Esophagus muscularis mucosa (tissue), 4 donors: ENCODE measurements at regions not wholly inside any gene's neighbourhood (a gene's known extent, or its start where the extent isn't known, plus 50 kb on each side); places are given as distances from the start of the nearest gene placed in this dataset.

ENCODE experiments used
- DNase-seq: peaks from one replicate; pipeline ENCODE4 v3.0.0-alpha.2; 2017; ENCODE audit errors: extremely low spot score
- H3K27ac ChIP-seq, 4 donors: fragments of 200-600 bp; sonication (generic); replicated peaks in 1 of 4; 1 replicate in 3 of 4; 2 replicates in 1 of 4; pipeline ENCODE4 v1.5.1; 2016 to 2019; ENCODE audit warnings: mild to moderate bottlenecking in 1 of 4
- H3K27me3 ChIP-seq, 4 donors: fragments of 200-600 bp; sonication (generic); one replicate each; pipeline versions ENCODE4 v1.5.1 to v1.6.0; 2016 to 2019
- H3K36me3 ChIP-seq, 4 donors: fragments of 200-600 bp; sonication (generic); one replicate each; pipeline ENCODE4 v1.5.1; 2016 to 2019
- H3K4me1 ChIP-seq, 4 donors: fragments of 200-600 bp; sonication (generic); one replicate each; pipeline ENCODE4 v1.5.1; 2016 to 2019
- H3K4me3 ChIP-seq, 4 donors: fragments of 200-600 bp; sonication (generic); 1 replicate in 2 of 4; 2 replicates in 2 of 4; pipeline ENCODE4 v1.5.1; 2016 to 2019; ENCODE audit warnings: mild to moderate bottlenecking in 4 of 4, moderate library complexity in 1 of 4
- H3K9me3 ChIP-seq, 4 donors: fragments of 200-600 bp; sonication (generic); 1 replicate in 3 of 4; 2 replicates in 1 of 4; pipeline ENCODE4 v1.5.1; 2016 to 2019
- EP300 ChIP-seq: sonication (generic); formaldehyde crosslinking; IDR thresholded peaks from one replicate; pipeline ENCODE4 v1.6.1; 2017; ENCODE audit warnings: antibody characterized with exemption
- POLR2A ChIP-seq: fragments of 450-650 bp; IDR thresholded peaks from one replicate; pipeline ENCODE4 v1.6.1; 2017; ENCODE audit warnings: antibody characterized with exemption, moderate library complexity, mild to moderate bottlenecking, low read depth
- POLR2AphosphoS5 ChIP-seq, 2 donors: sonication (generic); formaldehyde crosslinking; IDR thresholded peaks; one replicate each; pipeline ENCODE4 v1.6.1; 2017; ENCODE audit warnings: antibody characterized with exemption in 2 of 2
- WGBS: methylation state at CpG from one replicate; pipeline ENCODE4 v1.1.5; 2018; 5-methylcytosine and 5-hydroxymethylcytosine counted together
- intact Hi-C: fragments of 100-400 bp; cut with DNase I; formaldehyde crosslinking; loops from one replicate; pipeline ENCODE4 v1.15.1; 2023
- TF ChIP-seq, protein P1 (sequence below), 3 experiments: fragments of 200-600 bp in 2 of 3; fragments of 450-650 bp in 1 of 3; sonication (generic) in 2 of 3; IDR thresholded peaks; one replicate each; pipeline ENCODE4 v1.5.1; 2017 to 2019; ENCODE audit warnings: antibody characterized with exemption in 3 of 3, mild to moderate bottlenecking in 2 of 3, moderate library complexity in 1 of 3

- Histone ChIP-seq H3K27me3 (no peaks in the 10 kb centered on the region), H3K4me3 (no peak overlapping the region), H3K27ac (no peak overlapping the region), H3K36me3 (no peaks in the 10 kb centered on the region), H3K4me1 (no peaks in the 10 kb centered on the region), H3K9me3 (peaks cover 0 to 4% (median 0%) of the 10 kb centered on the region in 4 donors)
- 79% methylated on average over 4 of the region's 4 CpGs for WGBS
- DNase-seq = no peak
- TF ChIP-seq EP300 (no peak), POLR2AphosphoS5 (IDR thresholded peaks at IDR 0.05) (no peak), POLR2A (no peak)
- TF ChIP-seq, protein P1, sequence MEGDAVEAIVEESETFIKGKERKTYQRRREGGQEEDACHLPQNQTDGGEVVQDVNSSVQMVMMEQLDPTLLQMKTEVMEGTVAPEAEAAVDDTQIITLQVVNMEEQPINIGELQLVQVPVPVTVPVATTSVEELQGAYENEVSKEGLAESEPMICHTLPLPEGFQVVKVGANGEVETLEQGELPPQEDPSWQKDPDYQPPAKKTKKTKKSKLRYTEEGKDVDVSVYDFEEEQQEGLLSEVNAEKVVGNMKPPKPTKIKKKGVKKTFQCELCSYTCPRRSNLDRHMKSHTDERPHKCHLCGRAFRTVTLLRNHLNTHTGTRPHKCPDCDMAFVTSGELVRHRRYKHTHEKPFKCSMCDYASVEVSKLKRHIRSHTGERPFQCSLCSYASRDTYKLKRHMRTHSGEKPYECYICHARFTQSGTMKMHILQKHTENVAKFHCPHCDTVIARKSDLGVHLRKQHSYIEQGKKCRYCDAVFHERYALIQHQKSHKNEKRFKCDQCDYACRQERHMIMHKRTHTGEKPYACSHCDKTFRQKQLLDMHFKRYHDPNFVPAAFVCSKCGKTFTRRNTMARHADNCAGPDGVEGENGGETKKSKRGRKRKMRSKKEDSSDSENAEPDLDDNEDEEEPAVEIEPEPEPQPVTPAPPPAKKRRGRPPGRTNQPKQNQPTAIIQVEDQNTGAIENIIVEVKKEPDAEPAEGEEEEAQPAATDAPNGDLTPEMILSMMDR (IDR thresholded peaks at IDR 0.05) = no peak
- intact Hi-C loops = no loop called here
Measured at GRCh38 chr5:164203581-164204225, 698.3 kb downstream of the MAT2B start.

DNA sequence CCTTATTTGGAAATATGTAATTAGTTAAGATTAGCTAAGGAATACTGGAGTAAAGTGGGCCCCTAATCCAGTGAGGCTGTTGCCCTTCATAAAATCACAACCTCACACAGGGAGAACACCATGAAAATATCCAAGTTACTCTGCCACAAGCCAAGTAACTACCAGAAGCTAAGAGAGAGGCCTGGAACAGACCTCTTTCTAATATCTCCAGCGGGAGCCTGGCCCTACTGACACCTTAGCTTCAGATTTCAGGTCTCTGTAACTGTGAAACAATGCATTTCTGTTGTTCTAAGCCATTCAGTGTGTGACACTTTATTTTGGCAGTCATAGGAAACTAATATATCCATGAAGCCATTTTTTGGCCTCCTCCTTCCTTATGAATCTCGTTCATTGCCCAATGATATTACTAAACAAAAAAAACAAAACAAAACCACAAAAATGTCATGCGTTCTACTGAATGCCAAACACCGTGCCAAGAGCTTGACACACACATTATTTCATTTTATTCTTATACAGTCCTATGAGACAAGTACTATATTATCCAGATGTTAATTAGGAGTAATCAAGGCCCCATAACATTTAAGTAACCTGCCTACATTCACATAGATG lies 699.0 kb downstream of the MAT2B start:
- no peak for TF ChIP-seq POLR2AphosphoS5 (IDR thresholded peaks at IDR 0.05)
- no peak overlapping the region for H3K27ac ChIP-seq
- H3K36me3 ChIP-seq = no peaks in the 10 kb centered on the region
- H3K9me3 ChIP-seq = peaks cover 0 to under 1% (median 0%) of the 10 kb centered on the region in 4 donors
- no peaks in the 10 kb centered on the region for H3K27me3 ChIP-seq
- no peak overlapping the region for H3K4me3 ChIP-seq
- H3K4me1 ChIP-seq = no peaks in the 10 kb centered on the region
- DNase-seq = no peak
- intact Hi-C loops = no loop called here
- 78% methylated on average over 4 of the region's 4 CpGs for WGBS

DNA sequence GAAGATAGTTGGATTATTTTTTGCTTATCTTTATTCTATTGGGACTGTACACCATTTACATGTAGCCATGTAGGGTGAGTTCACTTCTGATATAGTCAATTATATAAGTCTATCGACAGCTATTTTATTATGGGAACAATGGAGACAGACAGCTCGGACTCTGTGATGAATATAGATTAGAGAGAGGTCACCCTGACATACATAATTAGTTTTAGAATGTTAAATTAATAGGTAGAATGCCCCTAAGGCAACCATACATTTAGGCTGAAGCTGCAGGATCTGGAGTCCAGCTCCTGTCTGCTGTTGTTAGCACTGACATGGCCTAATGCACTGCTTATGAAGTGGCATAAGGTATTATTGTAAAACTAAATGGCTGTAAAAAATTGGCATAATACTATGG lies 700.8 kb downstream of the MAT2B start:
- Histone ChIP-seq H3K27ac (no peak overlapping the region), H3K36me3 (no peaks in the 10 kb centered on the region), H3K27me3 (no peaks in the 10 kb centered on the region), H3K9me3 (no peaks in the 10 kb centered on the region), H3K4me3 (no peak overlapping the region), H3K4me1 (no peaks in the 10 kb centered on the region)
- TF ChIP-seq POLR2AphosphoS5 (IDR thresholded peaks at IDR 0.05) (no peak), POLR2A (no peak), EP300 (no peak)
- TF ChIP-seq, protein P1 (IDR thresholded peaks at IDR 0.05) = no peak
- WGBS = 82% methylated on average over 2 of the region's 2 CpGs
- no peak for DNase-seq
- intact Hi-C loops = no loop called here

DNA sequence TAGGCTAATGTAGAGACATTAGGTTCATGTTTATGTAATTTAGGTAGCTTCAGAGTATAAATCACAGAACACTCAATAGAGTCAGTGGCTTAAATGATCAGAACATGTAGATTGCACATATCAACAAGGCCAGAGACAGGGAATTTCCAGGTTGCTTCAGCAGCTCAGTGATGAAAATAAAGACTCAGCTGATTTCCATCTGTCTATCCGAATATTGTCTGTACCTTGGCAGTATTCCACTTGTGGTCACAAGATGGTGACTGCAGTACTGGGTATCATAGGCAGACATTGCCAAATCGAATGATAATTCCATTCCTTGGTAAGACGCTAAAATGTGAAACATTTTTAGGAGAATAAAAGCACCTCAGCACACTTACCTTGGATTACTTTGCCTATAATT lies 702.2 kb downstream of the MAT2B start:
- Histone ChIP-seq H3K4me1 (no peaks in the 10 kb centered on the region), H3K36me3 (no peaks in the 10 kb centered on the region), H3K27ac (no peak overlapping the region), H3K9me3 (no peaks in the 10 kb centered on the region), H3K4me3 (no peak overlapping the region), H3K27me3 (no peaks in the 10 kb centered on the region)
- intact Hi-C loops = no loop called here
- WGBS = 86% methylated on average over 3 of the region's 3 CpGs
- TF ChIP-seq POLR2A = no peak
- no peak for TF ChIP-seq EP300
- no peak for TF ChIP-seq POLR2AphosphoS5 (IDR thresholded peaks at IDR 0.05)
- TF ChIP-seq, protein P1 (IDR thresholded peaks at IDR 0.05) = no peak
- no peak for DNase-seq

DNA sequence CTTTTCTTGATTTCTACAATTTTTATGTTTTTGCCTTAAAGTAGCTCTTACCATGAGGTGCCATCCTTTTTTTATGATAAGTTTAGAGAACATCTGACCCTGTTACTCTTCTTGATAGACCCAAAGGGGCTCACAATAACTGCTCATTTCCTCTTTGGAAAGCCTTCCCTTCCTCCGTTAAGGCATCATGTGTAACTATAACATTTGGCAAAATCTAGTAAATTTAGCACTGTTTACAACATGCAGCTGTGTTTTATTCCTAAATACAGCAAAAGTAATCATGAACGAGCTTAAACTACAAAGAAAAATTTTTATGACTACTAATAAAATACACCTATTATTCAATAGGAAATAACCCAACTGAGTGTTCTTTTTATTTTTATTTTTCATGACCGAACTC lies 705.1 kb downstream of the MAT2B start:
- 62% methylated on average over 3 of the region's 3 CpGs for WGBS
- no peak for DNase-seq
- intact Hi-C loops = no loop called here

More for the DNA sequence above, 705.1 kb downstream of the MAT2B start:
- Histone ChIP-seq H3K27ac (no peak overlapping the region), H3K27me3 (no peaks in the 10 kb centered on the region), H3K4me3 (no peak overlapping the region), H3K36me3 (no peaks in the 10 kb centered on the region), H3K4me1 (no peaks in the 10 kb centered on the region), H3K9me3 (no peaks in the 10 kb centered on the region)
- TF ChIP-seq POLR2A = no peak
- no peak for TF ChIP-seq POLR2AphosphoS5 (IDR thresholded peaks at IDR 0.05)
- TF ChIP-seq EP300 = no peak
- TF ChIP-seq, protein P1 (IDR thresholded peaks at IDR 0.05) = no peak
